HG03025 (cell line): ENCODE measurements at regions not wholly inside any gene's neighbourhood (a gene's known extent, or its start where the extent isn't known, plus 50 kb on each side); places are given as distances from the start of the nearest gene placed in this dataset.
"Not testable (repeated sequence)": the region's sequence is repeated elsewhere in the genome, so short reads cannot be mapped to it uniquely, and the experiment has no call there.

Experiments
- ATAC-seq: cut with Tn5 transposase; IDR thresholded peaks from one replicate; pipeline ENCODE4 v1.9.1; 2021; ENCODE audit warnings: mild to moderate bottlenecking, moderate library complexity; ENCODE audit not compliant: unreplicated experiment, low FRiP score

GRCh38 chr10:25851548-25851947 is 82.5 kb upstream of the MYO3A start:
- ATAC-seq: no peak

DNA sequence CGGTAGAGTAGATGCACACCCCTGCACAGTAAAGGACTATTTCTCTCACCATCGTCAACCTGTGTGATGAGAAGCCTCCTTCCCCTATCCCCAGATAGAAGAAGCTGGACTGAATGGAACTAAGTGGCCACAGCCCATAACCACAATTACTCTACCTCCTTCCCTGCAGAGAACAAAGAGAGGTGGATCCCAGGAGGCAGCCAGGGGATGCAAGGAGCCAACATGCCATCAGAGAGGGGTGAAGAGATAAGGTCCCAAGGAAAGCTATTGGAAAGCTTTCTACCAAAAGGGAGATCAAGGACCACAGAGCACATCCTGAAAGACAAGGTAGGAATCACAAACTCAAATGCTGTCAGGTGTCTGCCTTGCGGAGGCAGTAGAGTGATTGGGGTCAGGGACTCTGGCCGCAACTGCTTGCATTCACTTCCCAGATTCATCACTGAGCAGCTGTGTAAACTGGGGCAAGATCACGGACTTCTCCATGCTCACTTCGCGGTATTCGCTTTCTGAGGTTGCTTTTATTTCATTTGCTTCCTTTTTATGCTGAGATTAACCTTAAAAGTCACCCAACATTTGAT is 81.6 kb upstream of the MYO3A start:
- ATAC-seq: no peak

DNA sequence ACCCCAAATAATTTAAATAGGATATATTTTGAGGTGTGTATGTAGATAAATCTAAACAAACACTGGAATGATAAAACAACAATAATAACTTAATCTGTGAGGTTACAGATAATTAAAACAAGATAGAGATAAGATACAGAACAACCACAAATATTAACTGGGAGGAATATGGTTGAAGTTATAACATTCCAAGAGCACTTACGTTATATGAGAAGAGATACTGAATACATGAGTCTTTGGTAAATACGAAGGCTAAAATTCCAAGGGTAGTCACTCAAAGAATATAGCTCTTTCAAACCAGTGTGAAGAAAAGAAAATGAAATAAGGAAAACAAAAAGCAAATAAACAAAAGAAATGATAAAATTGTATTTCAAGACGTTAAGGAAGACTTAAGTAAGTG is 76.0 kb upstream of the MYO3A start:
- ATAC-seq: no peak

- ATAC-seq: no peak
Observed at GRCh38 chr10:25865267-25865666, 68.8 kb upstream of the MYO3A start.

DNA sequence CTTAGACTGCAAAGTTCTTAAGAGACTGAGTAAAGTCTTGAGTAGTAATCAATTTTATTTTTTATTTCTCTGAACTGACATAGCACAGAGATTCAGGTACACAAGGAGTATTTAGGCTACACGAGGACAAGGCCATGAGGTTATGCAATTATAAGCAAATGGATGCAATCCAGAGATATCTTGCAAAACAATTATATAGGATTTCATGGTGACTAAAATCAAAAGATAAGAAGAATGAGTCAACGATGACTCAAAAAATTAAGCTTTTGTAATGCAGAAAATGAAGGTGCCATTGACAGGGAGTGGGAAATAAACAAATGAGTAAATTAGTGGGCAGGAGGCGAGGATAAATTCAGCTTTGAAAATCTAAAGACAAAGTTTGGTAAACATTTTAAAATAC is 66.7 kb upstream of the MYO3A start:
- no peak for ATAC-seq

GRCh38 chr10:25869067-25869591 is 64.9 kb upstream of the MYO3A start:
- ATAC-seq: no peak

GRCh38 chr10:25869609-25870008 is 64.4 kb upstream of the MYO3A start:
- no peak for ATAC-seq

GRCh38 chr10:25874402-25874801 is 59.6 kb upstream of the MYO3A start:
- not testable (repeated sequence) for ATAC-seq

DNA sequence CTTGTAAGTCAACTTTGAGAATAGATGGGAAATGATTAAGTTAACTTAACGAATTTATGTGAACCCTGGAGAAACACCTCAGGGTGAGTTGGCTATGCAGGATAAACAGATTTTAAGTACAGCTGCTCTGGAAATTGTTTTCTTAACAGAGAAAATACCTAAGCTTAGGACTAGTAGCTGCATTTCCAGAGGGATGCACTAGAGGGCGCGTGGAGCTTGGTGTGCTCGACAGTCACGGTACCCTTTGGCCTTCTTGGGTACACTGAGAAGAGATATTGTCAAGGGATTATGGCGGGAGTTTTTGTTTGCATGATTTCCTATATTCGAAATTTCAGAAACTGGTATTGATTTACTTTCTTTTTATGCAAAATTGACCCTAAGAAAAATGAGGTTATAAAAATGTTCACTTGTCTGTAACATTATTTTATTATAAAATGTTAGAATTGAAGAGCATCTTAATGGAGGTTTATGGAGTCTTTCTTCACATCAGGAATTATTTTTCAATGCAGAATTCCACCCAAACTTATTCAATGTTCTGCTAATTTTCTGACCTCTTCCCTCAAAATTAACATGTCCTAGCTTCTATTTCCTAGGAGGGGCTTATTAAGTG is 58.4 kb upstream of the MYO3A start:
- peak; percentile 85 for ATAC-seq

DNA sequence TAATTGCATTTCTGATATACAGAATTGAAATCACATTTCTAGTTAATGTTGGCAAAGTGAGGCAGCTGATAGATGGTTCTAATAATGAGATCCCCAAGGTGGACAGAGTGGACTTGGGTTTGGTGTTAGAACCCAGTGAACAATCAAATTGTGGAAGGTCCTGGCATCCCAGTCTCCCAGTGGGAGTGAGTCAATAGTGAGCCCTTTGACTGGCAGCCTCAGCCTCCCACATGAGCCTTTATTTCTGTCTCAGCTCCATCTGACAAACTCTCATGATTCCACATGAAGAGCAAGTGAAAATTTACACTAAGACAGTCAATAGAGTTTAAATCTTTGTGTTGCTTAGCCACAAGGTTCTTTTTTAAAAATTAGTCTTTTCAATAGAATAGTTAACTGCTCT is 56.7 kb upstream of the MYO3A start:
- no peak for ATAC-seq
